ENCODE measurements at regions not wholly inside any gene's neighbourhood (a gene's known extent, or its start where the extent isn't known, plus 50 kb on each side); places are given as distances from the start of the nearest gene placed in this dataset.
"Not testable (repeated sequence)": the region's sequence is repeated elsewhere in the genome, so short reads cannot be mapped to it uniquely, and the experiment has no call there.

DNA sequence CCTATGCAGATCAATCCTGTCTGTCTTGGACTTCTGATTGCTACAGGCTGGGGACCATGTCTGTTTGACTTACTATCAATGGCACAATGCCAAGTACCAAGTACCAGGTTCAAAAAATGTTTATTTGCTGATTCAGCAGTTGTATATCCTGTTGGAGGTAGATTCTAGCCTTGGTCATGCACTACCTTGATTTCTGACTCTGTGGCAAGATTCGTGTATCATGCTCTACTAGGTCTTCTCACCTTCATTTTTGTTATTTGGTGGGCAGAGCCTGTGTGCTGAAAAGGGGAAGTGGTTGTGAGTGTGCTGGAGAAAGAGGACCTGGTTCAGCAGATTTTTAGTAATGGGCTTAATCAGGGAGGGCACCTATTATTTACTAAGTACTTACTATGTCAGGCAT lies 192.4 kb upstream of the MYLIP start:
- ChIA-PET CTCF (no interaction called here), POLR2A (no interaction called here)

DNA sequence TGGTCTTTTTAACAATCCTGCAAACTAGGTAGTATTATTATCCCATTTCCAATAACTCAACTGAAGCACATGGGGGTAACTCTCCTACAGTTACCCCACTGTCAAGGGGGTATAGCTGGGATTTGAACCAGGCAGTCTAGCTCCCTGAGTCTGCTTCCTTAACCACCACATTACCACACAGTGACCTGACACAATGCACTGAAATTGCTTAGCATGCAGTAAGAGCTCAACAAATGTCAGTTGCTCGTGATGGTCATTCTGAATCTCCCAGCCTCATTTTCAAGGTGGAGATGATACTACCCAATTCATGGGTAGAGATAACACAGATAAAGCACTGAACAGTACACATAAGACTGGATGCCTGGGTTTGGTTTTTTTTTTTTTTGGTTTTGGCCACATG lies 193.2 kb upstream of the MYLIP start:
- ChIA-PET CTCF (no interaction called here), POLR2A (no interaction called here)

DNA sequence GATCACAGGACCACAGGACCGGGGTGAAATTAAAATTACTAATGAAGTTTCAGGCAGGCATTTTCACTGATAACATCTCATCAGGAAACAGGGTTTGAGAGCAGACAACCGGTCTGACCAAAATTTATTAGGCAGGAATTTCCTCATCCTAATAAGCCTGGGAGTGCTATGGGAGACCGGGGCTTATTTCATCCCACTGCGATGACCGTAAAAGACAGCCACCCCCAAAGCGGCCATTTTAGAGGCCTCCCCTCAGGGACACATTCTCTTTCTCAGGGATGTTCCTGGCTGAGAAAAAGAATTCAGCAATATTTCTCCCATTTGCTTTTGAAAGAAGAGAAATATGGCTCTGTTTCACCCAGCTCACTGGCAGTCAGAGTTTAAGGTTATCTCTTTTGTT lies 197.2 kb upstream of the MYLIP start:
- CTCF ChIA-PET, POLR2A ChIA-PET: not testable (repeated sequence)

DNA sequence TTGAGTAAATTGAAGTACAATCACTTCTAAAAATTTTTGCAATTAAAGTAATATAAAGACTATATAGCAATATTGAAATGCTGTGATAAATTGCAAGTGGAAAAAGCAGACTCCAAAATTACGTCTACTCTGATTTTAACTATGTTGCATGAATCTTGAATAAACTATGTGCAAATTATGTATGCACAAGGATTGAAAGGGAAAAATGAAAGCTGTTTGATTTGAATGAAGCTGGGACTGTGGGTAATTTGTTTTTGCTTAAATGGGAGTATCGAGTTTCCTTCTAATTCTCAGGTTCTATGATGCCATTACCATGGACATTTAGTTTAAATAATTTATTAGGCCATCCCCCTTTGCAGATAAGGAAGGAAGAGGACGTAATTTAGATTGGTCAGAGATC lies 198.7 kb upstream of the MYLIP start:
- POLR2A ChIA-PET: no interaction called here
- CTCF ChIA-PET: no interaction called here

DNA sequence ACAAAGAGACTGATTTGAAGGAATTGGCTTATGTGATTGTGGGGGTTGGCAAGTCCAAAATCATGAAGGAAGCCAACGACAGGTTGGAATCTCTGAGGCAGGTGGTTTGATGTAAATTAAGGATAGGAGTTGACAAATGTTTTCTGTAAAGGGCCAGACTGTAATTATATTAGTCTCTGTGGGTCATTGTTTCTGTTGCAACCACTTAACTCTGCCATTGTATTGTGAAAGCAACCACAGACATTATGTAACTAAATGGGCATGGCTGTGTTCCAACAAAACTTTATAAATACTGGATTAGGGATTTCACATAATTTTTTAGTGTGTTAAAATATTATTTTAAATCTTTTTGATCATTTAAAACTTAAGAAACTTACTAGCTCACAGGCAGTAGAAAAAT lies 199.2 kb upstream of the MYLIP start:
- POLR2A ChIA-PET: no interaction called here

DNA sequence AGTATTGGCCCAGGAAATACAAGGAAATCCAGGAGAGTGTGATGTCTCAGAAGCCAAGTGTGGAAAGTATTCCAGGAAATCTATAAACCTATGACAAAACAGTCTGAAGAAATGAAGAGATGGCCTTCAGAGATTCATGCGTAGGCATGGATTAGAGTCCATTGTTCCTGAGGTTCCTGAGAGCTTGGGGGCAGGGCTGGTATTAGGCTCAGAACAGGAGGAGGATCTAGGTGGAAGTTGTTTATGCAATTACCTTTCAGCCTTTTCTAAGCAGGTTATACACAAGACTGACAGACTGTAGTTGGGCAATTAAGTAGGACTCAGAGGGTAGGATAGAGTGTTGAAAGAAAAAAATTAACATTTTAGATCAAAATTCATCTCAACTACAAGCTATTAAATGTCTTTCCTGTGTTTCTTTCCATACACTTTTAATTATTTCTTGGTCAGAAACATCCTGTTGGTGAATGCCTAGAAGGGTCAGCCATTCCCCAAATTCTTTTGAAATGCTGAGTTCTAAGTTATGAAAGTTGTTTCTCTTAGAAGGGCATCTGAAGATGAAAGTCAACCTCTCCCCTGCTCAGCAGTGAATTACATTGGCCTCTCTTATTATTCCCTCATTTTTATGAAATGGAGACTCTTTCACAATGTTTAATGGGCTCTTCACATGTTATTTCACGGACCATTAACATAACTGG lies 201.2 kb upstream of the MYLIP start:
- ChIA-PET CTCF (no interaction called here), POLR2A (no interaction called here)

More for the DNA sequence above, 199.2 kb upstream of the MYLIP start:
- CTCF ChIA-PET: no interaction called here

DNA sequence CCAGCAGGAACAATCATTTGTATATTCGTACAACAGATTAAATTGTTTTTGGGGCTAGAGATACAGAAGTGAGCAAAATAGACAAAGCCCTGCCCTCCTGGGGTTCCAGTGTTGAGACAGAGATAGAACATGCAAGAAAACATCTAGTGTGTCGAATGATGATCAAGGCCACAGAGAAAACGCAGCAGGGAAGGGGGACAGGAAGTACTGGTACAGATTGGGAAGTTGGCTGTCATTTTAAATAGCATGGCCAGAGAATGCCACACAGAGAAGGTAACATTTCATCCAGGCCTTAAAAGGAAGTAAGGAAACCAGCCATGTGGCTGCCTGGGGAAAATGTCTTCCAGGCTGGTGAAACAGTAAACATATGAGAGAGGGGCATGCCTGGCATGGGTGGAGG lies 202.6 kb upstream of the MYLIP start:
- ChIA-PET POLR2A (no interaction called here), CTCF (no interaction called here)

DNA sequence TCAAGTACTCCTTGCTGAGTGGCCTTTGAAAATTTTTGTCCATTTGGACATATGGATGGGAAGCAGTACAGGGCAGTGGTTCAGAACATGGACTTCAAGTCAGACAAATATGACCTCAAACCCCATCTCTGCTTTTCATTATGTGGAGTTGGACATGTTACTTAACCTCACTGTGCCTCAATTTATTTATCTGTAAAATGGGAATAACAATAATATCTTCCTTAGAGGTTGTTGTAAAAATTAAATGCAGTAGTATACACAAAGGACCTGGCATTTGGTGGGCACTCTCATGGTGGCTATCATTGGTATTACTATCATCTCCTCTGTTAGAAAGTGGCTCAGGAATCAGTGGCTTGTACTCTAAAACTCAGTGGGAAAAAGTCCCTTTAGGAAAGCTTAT lies 204.0 kb upstream of the MYLIP start:
- CTCF ChIA-PET: no interaction called here
- POLR2A ChIA-PET: no interaction called here

DNA sequence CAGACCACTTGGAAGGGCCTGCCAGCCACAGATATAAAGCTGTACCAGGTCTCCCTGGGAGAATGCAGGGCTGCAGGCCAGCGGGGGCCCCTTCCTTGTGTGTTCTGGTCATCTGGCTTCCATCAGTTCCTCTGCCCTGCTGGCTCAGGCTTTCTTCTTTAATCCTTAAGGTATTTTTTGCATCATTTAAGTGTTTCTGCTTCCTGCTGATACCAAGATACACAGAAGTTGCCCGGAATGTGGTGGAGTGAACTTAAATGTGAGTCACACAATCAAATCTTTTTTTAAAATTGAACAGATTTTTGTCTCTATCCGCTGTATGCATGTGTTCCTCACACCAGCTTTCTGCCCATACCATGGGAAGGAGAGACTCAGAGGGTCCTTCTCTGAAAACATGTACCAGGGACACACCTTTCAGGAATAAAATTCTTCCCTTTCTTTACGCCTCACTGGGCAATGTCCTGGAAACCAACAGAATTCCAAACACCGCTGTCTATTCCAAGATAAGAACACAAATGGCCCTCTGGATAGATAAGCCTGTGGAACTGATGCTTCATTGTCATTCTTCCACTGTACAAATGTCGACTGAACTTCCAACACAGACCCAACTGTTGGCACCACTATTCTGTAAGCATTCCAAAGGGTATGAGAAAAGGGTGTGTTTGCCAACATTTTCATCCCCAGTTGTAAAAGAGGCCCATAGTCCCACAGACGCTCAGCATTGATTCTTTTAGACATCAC lies 206.2 kb upstream of the MYLIP start:
- CTCF ChIA-PET: no interaction called here
- POLR2A ChIA-PET: no interaction called here

DNA sequence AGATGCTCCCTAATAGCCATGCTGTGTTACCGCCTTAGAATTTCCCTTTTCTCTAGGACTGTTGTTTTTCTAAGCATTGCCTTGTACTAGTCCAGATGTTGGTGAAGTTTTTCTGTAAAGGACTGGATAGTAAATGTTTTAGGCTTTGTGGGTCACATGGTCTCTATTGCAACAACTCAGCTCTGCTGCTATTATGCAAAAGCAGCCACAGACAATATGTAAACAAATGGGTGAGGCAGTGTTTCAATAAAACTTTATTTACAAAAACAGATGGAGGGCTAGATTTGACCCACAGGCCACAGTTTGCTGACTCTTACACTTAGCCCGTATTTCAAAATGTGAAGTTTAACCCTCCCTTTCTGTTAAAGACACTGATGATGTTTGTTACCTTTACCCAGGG lies 207.6 kb upstream of the MYLIP start:
- ChIA-PET CTCF (no interaction called here), POLR2A (interaction anchor here (0.5 kb wide), 1 partner anchor 673 kb away, joined by 3 read pairs; no protein-coding TSS in a partner anchor)

DNA sequence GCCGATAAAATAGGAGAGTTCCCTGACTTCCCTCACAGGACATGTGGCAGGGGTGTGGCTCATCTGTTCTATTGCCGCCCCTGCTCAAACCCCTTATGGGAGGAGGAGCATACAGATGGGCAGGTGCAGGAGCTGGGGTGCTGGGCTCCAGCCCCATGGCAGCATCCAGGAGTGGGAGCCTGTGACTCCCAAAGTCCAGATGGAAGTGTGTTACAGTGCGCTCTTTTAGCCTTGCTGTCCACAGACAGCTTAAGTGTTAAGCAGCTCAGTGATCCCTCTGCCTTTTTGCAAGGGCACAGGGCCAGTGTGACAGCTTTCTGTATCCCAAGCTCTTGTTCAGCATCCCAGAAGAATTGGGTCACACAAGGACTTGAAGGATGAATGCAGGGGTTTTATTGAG lies 212.3 kb upstream of the MYLIP start:
- CTCF ChIA-PET: no interaction called here
- POLR2A ChIA-PET: no interaction called here

DNA sequence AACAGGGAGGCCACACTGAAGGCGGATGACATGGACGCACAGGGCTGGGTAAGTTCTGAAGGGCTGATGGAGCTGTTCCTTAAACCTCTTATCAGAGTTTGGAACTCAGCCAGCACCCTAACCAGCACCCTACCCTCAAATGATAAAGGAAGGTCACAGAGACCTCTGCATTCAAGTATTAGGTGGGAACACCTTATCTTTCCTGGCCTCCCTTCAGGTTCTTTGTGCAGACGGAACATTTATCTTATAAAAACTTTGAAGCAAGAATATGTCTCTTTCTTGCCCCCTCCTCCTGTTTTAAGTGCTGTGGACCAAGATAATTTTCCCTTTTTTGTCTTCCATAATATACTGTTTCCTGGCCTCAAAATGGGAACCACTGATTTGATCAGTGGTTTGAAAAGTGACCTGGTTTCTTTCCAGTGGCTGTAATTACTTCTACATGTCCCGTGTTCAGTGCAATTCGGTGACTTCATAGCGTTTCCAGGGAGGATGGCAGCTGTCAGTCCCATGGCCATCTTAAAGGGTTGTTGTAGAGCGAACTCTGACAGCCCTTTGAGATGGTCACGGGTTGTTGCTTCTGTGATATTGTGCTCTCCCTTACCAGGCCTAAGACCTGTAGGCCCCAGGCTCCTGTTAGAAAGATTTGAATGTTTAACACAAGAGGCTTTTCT lies 213.2 kb upstream of the MYLIP start:
- POLR2A ChIA-PET: no interaction called here

DNA sequence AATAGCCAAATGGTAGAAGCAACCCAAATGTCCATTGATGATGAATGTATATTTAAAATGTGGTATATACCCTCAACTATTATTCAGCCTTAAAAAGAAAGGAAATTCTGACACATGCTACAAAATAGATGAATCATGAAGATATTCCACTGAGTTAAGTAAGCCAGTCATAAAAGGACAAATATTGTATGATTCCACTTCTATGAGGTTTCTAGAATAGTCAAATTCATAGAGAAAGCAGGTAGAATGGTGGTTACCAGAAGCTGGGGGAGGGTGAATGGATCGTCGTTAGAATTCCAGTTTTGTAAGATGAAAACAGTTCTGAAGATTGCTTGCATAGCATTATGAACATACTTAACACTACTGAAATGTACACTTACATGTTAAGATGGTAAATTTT lies 214.3 kb upstream of the MYLIP start:
- CTCF ChIA-PET: no interaction called here
- POLR2A ChIA-PET: interaction anchor here (0.7 kb wide), 1 partner anchor 597 kb away, joined by 4 read pairs; no protein-coding TSS in a partner anchor

More for the DNA sequence above, 213.2 kb upstream of the MYLIP start:
- CTCF ChIA-PET: no interaction called here

DNA sequence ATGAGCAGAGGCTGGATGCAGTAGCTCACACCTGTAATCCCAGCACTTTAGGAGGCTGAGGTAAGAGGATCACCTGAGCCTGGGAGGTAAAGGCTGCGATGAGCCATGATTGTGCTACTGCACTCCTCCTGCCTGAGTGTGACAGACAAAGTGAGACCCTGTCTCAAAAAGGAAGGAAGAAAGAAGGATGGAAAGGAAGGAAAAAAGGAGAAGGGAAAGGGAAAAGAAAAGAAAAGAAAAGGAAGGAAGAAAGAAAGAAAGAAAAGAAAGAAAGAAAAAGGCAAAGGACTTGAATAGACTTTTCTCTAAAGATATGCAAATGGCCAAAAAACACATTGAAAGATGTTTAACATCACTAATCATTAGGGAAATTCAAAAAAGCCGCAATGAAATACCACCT lies 215.3 kb upstream of the MYLIP start:
- CTCF ChIA-PET: no interaction called here
- POLR2A ChIA-PET: interaction anchor here (0.7 kb wide), 1 partner anchor 598 kb away, joined by 4 read pairs; no protein-coding TSS in a partner anchor

DNA sequence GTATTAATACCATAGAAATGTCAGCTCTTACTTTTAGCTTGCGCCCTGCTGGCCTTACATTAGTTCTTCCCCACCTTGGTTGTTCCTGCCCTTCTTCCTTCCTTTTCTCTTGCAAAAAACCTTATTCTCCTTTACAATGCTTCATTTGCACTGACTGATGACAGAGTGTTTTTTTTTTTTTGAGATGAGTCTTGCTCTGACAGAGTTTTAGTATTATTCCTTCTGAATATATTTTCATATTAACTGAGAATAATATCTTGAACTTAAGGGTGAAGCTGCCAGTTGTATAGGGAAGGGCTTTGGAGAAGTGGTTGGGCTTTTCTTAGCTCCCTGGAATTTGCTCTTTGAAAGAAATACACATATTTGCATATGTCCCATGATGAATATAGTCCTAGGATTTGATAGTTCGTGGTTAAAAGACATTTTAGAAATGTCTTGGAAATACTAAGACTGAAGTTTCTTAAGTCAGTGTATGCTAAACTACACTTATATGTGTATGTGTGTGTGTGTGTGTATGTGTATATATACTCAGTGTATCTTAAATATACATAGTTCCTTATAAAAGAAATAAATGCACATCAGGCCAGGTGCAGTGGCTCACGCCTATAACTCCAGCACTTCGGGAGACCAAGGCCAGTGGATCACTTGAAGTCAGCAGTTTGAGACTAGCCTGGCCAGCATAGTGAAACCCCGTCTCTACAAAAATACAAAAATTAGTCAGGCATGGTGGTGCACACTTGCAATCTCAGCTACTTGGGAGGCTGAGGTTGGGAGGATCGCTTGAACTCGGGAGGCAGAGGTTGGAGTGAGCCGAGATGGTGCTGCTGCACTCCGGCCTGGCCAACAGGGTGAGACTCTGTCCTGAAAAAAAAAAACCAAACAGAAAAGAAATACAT lies 216.1 kb upstream of the MYLIP start:
- CTCF ChIA-PET: no interaction called here

DNA sequence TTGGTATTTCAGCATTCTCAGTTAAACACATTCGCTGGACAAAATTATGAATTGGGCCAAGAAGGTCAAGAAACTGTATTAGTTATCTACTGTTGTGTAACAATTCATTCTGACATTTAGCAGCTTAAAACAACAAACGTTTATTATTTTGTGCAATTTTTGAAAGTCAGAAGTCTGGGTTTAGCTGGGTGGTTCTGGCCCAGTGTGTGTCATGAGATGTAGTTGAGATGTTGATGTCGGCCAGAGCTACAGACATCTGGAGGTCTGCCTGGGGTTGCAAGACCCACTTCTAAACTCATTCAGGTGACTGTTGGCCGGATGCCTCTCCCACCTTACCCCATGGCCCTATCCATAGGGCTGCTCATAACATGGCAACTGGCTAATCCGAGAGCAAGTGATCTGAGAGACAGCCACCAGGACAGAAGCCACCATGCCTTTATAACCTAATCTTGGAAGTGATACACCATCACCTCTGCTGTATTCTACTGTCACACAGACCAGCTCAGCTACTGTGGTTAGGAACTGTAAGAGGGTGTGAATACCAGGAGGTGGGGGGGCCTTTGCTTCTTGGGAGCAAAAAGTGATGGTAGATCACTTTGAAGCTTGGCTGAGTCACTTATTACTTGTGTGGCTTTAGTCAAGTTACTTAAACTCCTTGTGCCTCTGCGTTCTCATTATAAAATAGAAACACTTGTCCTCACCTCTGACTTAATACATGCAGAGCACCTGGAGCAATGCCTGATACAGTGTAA lies 217.0 kb upstream of the MYLIP start:
- POLR2A ChIA-PET: no interaction called here
- CTCF ChIA-PET: no interaction called here

More for the DNA sequence above, 216.1 kb upstream of the MYLIP start:
- POLR2A ChIA-PET: no interaction called here

DNA sequence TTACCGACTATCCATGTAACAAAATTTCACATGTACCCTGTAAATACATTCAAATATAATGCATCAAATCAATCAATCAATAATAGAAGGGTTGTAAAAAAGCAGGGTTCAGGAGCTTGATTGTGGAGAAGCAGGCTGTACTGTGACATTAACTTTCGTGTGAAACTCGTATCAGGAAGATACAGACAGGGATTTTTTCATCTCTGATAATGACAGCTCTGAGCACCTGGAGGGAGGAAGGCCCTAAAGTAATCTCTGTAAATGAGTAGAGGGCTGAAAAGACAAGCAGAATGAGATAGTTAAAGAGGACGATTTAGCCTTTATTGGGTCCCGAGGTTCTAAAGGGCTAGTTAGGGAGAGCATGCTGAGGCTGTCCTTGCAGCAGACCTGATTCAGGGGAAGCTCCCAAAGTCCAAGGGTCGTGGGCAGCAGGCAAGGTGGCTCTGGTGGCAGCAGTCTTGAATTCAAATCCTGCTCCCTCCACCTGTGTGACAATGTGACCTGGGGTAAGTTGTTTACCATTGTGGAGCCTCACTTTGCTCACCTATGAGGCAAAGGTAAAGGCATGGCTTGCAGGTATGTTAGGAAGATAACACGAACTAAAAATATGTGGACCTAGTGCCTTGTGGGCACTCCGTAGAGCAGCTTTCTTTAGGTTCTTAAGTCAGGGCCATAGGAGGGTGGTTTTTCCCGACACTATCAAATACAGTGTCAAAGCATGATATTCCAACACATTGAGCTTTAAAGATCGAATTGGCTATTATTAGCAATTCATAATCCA lies 219.4 kb upstream of the MYLIP start:
- POLR2A ChIA-PET: no interaction called here
- CTCF ChIA-PET: no interaction called here

DNA sequence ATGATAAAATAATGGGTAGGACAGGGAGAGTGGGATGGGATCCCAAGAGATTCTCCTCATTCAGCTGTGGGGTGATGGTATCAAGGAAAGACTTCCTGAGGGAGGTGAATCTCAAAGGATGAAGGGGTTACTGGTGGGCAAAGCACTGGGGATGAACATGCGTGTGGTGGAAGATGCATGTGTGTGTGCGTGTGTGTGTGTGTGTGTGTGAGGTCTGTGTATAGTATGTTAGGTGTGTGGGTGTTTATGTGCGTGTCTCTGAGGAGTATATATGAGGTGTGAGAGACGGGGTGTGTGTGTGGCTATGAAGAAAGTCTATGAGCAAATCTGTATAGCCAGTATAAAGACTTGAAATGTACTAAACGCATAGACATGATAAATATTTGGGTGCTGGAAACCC lies 220.0 kb upstream of the MYLIP start:
- ChIA-PET CTCF (interaction anchor here (0.6 kb wide), 1 partner anchor 73 kb away, joined by 4 read pairs; no protein-coding TSS in a partner anchor), POLR2A (no interaction called here)

Measured in activated CD8-positive, alpha-beta memory T cell treated with anti-CD3 and anti-CD28 coated beads for 36 hours (primary cell).